ENCODE measurements at regions not wholly inside any gene's neighbourhood (a gene's known extent, or its start where the extent isn't known, plus 50 kb on each side); places are given as distances from the start of the nearest gene placed in this dataset.

- Histone ChIP-seq H3K9ac (ENCODE audit: insufficient read depth, low read depth, low read length) (no peak overlapping the region), H2AFZ (ENCODE audit: low read length) (no peak overlapping the region), H3K27ac (ENCODE audit: extremely low read length, insufficient read depth, low read length) (no peak overlapping the region), H3K9me3 (ENCODE audit: low read length) (peaks cover 7% of the 10 kb centered on the region; the same call in 1 of the 2 replicates), H3K4me3 (replicated peaks in 1 of 3; ENCODE audit: insufficient read depth in 1 of 3, low read depth in 2 of 3, low read length in 3 of 3) (no peak overlapping the region), H3K4me2 (ENCODE audit: low read depth, low read length) (no peak overlapping the region), H3K36me3 (replicated peaks in 1 of 2; ENCODE audit: control insufficient read depth in 1 of 2, insufficient read depth in 2 of 2, low read length in 2 of 2) (no peaks in the 10 kb centered on the region), H3K79me2 (ENCODE audit: insufficient read depth, low read length) (no peaks in the 10 kb centered on the region), H3K27me3 (ENCODE audit: control insufficient read depth in 1 of 2, insufficient read depth in 2 of 2, low read length in 2 of 2) (no peaks in the 10 kb centered on the region), H4K20me1 (ENCODE audit: insufficient read depth, low read length) (no peaks in the 10 kb centered on the region), H3K4me1 (ENCODE audit: insufficient read depth, low read length) (no peaks in the 10 kb centered on the region)
- intact Hi-C loops (cut with micrococcal nuclease; ENCODE audit: unreplicated experiment) = no loop called here
- TF ChIP-seq ZNF574 (CRISPR knock-in tag; IDR thresholded peaks at IDR 0.05) = no peak
- TF ChIP-seq MIER3 (CRISPR knock-in tag; IDR thresholded peaks at IDR 0.05; ENCODE audit: borderline replicate concordance) = no peak
- in situ Hi-C loops (cut with HindIII; ENCODE audit: extremely low pct_ligation_motif_present, low pct_unique_long_range_greater_than_20kb) = no loop called here
- WGBS (ENCODE audit: low lambda C conversion rate) = 4% methylated on average over 2 of the region's 2 CpGs
- ChIA-PET POLR2A (no interaction called here), CTCF (ENCODE audit: low intra/inter-chr PET ratio, low total read pairs) (no interaction called here)
- no peak for FAIRE-seq
- no peak for ATAC-seq
- BruUV-seq (replicated peaks) = no TSS peak
- DNase-seq (ENCODE audit: low spot score) = no peak
These were observed 864.1 kb downstream of the PCDH17 start for GRCh38 chr13:58495668-58496067.

- in situ Hi-C loops (cut with HindIII; ENCODE audit: extremely low pct_ligation_motif_present, low pct_unique_long_range_greater_than_20kb) = no loop called here
- TF ChIP-seq ZBTB2 (CRISPR knock-in tag; IDR thresholded peaks at IDR 0.05; ENCODE audit: low read depth) (no peak), DMTF1 (CRISPR knock-in tag; IDR thresholded peaks at IDR 0.05) (no peak), HOXA5 (CRISPR knock-in tag; IDR thresholded peaks at IDR 0.05) (no peak), BRCA1 (CRISPR knock-in tag; IDR thresholded peaks at IDR 0.05) (no peak), SRY (CRISPR knock-in tag; IDR thresholded peaks at IDR 0.05) (no peak), JDP2 (CRISPR knock-in tag; IDR thresholded peaks at IDR 0.05; ENCODE audit: borderline replicate concordance) (no peak), GPN1 (CRISPR knock-in tag; IDR thresholded peaks at IDR 0.05; ENCODE audit: borderline replicate concordance) (no peak)
These were observed 869.4 kb downstream of the PCDH17 start for GRCh38 chr13:58500938-58501337.

More at GRCh38 chr13:58500938-58501337, 869.4 kb downstream of the PCDH17 start:
- CTCF ChIA-PET (ENCODE audit: low intra/inter-chr PET ratio, low total read pairs) = no interaction called here
- Histone ChIP-seq H3K36me3 (replicated peaks in 1 of 2; ENCODE audit: control insufficient read depth in 1 of 2, insufficient read depth in 2 of 2, low read length in 2 of 2) (no peaks in the 10 kb centered on the region), H3K79me2 (ENCODE audit: insufficient read depth, low read length) (no peaks in the 10 kb centered on the region), H3K27ac (ENCODE audit: extremely low read length, insufficient read depth, low read length) (no peak overlapping the region), H2AFZ (ENCODE audit: low read length) (no peak overlapping the region), H3K4me1 (ENCODE audit: insufficient read depth, low read length) (no peaks in the 10 kb centered on the region), H3K9ac (ENCODE audit: insufficient read depth, low read depth, low read length) (no peak overlapping the region), H4K20me1 (ENCODE audit: insufficient read depth, low read length) (no peaks in the 10 kb centered on the region), H3K4me2 (ENCODE audit: low read depth, low read length) (no peak overlapping the region), H3K27me3 (ENCODE audit: control insufficient read depth in 1 of 2, insufficient read depth in 2 of 2, low read length in 2 of 2) (no peaks in the 10 kb centered on the region), H3K4me3 (replicated peaks in 1 of 3; ENCODE audit: insufficient read depth in 1 of 3, low read depth in 2 of 3, low read length in 3 of 3) (no peak overlapping the region), H3K9me3 (ENCODE audit: low read length) (peaks cover 9% of the 10 kb centered on the region)
- DNase-seq (ENCODE audit: low spot score) (no peak), ATAC-seq (no peak), FAIRE-seq (no peak)
- no TSS peak for BruUV-seq (replicated peaks)
- POLR2A ChIA-PET = no interaction called here
- intact Hi-C loops (cut with micrococcal nuclease; ENCODE audit: unreplicated experiment) = no loop called here
- 3% methylated on average over 1 of the region's 1 CpG for WGBS (ENCODE audit: low lambda C conversion rate)

All from HepG2 (cell line).